ENCODE measurements at regions not wholly inside any gene's neighbourhood (a gene's known extent, or its start where the extent isn't known, plus 50 kb on each side); places are given as distances from the start of the nearest gene placed in this dataset.

DNA sequence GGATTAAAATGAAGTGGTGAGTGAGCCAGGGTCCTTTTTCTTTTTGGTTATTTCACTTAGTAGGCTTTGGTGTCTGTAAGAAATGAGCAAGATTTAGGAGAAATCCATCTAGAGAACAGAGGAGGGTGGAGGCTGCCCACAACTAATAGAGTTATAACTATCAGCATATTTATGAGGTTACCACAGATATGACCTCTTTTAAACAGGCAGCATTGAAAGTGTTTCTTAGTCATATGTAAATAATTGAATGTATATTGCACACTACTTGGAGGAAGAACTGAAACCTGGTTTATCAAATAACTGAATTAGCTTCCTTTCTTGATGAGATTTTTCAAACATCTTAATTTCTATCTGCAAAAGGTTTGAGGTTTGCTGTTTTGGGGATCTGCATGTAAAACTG lies 483.1 kb upstream of the PIK3R1 start:
- Histone ChIP-seq H3K9me3 (no peaks in the 10 kb centered on the region), H3K4me3 (no peak overlapping the region), H3K4me1 (ENCODE audit: insufficient read depth) (no peaks in the 10 kb centered on the region), H3K27me3 (no peaks in the 10 kb centered on the region), H3K27ac (no peak overlapping the region), H3K36me3 (no peaks in the 10 kb centered on the region)
- intact Hi-C loops (cut with DNase I): loop anchor here in 1 of 4 donors (5.0 kb wide), 1 partner anchor 1855 kb away; no protein-coding TSS in a partner anchor
- TF ChIP-seq, protein P1, sequence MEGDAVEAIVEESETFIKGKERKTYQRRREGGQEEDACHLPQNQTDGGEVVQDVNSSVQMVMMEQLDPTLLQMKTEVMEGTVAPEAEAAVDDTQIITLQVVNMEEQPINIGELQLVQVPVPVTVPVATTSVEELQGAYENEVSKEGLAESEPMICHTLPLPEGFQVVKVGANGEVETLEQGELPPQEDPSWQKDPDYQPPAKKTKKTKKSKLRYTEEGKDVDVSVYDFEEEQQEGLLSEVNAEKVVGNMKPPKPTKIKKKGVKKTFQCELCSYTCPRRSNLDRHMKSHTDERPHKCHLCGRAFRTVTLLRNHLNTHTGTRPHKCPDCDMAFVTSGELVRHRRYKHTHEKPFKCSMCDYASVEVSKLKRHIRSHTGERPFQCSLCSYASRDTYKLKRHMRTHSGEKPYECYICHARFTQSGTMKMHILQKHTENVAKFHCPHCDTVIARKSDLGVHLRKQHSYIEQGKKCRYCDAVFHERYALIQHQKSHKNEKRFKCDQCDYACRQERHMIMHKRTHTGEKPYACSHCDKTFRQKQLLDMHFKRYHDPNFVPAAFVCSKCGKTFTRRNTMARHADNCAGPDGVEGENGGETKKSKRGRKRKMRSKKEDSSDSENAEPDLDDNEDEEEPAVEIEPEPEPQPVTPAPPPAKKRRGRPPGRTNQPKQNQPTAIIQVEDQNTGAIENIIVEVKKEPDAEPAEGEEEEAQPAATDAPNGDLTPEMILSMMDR (IDR thresholded peaks at IDR 0.05): no peak
- TF ChIP-seq EP300 (IDR thresholded peaks at IDR 0.05) (no peak), POLR2A (IDR thresholded peaks at IDR 0.05) (no peak)
- no peak for DNase-seq

DNA sequence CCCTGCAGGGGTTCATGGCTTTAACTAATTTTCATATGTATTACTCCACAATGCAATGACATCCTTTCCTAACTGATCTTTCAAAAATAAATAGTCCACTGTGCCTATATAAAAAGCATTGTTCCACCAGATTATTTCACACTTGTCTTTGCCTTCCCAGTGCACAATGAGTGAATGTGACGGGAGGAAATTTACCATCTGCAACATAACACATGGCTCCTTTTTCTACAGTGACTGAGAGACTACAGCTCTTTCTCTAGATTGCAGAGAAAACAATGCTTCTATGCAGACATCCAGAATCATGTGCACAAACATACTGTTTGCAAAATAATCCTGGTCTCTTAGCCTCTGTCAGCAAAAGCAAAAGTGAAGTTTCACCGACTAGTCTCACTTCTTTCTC lies 483.7 kb upstream of the PIK3R1 start:
- intact Hi-C loops (cut with DNase I): loop anchor here in 1 of 4 donors (5.0 kb wide), 1 partner anchor 1855 kb away; no protein-coding TSS in a partner anchor
- WGBS, 3 donors: 56 to 77% (median 72%) methylated on average over 2 of the region's 2 CpGs
- no peaks in the 10 kb centered on the region for H3K9me3 ChIP-seq
- H3K27me3 ChIP-seq: no peaks in the 10 kb centered on the region
- H3K36me3 ChIP-seq: no peaks in the 10 kb centered on the region
- no peak for TF ChIP-seq EP300 (IDR thresholded peaks at IDR 0.05)
- TF ChIP-seq POLR2A (IDR thresholded peaks at IDR 0.05): no peak
- TF ChIP-seq, protein P1 (IDR thresholded peaks at IDR 0.05): no peak
- no peak overlapping the region for H3K4me3 ChIP-seq
- no peak overlapping the region for H3K27ac ChIP-seq
- no peaks in the 10 kb centered on the region for H3K4me1 ChIP-seq (ENCODE audit: insufficient read depth)
- no peak for DNase-seq

DNA sequence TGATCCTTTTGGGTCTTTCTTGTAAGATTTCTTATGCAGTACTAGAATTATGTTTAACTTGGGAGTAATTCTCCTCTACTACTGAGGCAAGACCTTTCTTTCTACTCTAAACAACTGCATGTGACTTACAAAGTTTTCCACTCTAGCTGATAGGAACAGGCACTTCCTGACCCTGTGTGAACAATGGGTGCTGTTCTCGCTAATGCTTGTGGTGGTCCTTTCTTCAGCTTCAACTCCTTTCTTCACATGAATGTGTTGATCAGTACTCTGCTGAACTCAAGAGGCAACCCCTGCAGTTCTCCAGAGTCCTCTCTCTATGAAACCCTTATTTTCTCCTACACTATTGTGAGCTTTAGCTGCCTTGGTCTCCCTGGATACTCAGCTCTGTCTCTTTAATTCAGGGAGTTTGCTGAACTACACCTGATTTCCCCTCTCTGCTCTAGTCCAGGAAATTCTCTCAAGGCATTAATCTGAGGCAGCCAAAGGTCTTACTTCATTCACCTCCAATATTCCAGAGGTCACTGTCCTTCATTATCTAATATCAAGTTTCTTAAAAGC lies 484.6 kb upstream of the PIK3R1 start:
- Histone ChIP-seq H3K4me1 (ENCODE audit: insufficient read depth) (no peaks in the 10 kb centered on the region), H3K4me3 (no peak overlapping the region), H3K27me3 (no peaks in the 10 kb centered on the region), H3K9me3 (no peaks in the 10 kb centered on the region), H3K36me3 (no peaks in the 10 kb centered on the region), H3K27ac (no peak overlapping the region)
- TF ChIP-seq, protein P1 (IDR thresholded peaks at IDR 0.05): no peak
- TF ChIP-seq POLR2A (IDR thresholded peaks at IDR 0.05): no peak
- intact Hi-C loops (cut with DNase I): loop anchor here in 1 of 4 donors (5.0 kb wide), 1 partner anchor 1854 kb away; no protein-coding TSS in a partner anchor
- no peak for DNase-seq
- WGBS, 3 donors: 83 to 100% (median 90%) methylated on average over 1 of the region's 1 CpG

DNA sequence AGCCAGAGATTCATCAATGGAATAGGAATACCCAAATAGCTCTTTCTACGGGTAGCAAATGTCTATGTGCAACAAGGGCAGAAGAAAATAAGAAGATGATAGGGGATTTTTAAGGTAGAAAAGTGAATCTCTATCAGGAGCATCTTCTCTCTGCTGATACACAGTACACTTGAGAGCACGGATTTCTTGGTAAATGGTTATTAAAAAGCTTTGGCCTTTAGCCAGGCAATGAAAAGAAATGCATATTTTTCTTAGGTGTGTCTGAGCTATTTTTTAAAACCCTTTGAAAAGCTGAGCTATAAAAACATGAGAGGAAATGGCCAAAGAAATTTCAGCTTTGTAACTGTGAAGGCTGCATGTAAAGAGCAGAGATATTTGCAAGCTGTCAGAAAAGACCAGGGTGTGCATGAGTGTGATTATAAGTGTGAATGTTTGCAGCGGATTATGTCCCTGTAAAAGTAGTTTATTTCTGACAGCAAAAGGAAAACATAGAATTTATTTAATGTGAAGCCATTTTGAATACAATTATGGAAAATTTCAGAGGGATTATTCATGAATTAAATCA lies 487.1 kb upstream of the PIK3R1 start:
- TF ChIP-seq, protein P1 (IDR thresholded peaks at IDR 0.05): no peak
- TF ChIP-seq EP300 (IDR thresholded peaks at IDR 0.05): no peak
- no peak for TF ChIP-seq POLR2A (IDR thresholded peaks at IDR 0.05)
- Histone ChIP-seq H3K36me3 (no peaks in the 10 kb centered on the region), H3K4me1 (ENCODE audit: insufficient read depth) (no peaks in the 10 kb centered on the region), H3K27me3 (no peaks in the 10 kb centered on the region), H3K27ac (no peak overlapping the region), H3K9me3 (no peaks in the 10 kb centered on the region), H3K4me3 (no peak overlapping the region)
- intact Hi-C loops (cut with DNase I): no loop called here
- WGBS, 3 donors: 58 to 74% (median 63%) methylated on average over 3 of the region's 3 CpGs
- no peak for DNase-seq
